HepG2 (cell line): ENCODE measurements at regions not wholly inside any gene's neighbourhood (a gene's known extent, or its start where the extent isn't known, plus 50 kb on each side); places are given as distances from the start of the nearest gene placed in this dataset.
"Not testable (repeated sequence)": the region's sequence is repeated elsewhere in the genome, so short reads cannot be mapped to it uniquely, and the experiment has no call there.

ENCODE experiments used
- ATAC-seq: fragments of 200-7000 bp; cut with Tn5 transposase; 3 replicates; pipeline ENCODE4 v1.9.1; 2020; ENCODE audit warnings: mild to moderate bottlenecking, moderate library complexity
- BruUV-seq: library from RNA; stranded (reverse); fragments of 400-500 nt; replicated peaks from 2 replicates; lab custom pipeline; 2021; lab: Mats Ljungman, UMichigan
- CTCF ChIA-PET: fragments of 300-600 bp; formaldehyde crosslinking; extraction: SDS; loops from one replicate; lab custom pipeline; 2021; ENCODE audit warnings: low total read pairs, inconsistent platforms, low intra/inter-chr PET ratio; lab: Yijun Ruan, JAX
- POLR2A ChIA-PET: fragments of 350-600 bp; sonication (Branson Sonifier 250); formaldehyde crosslinking; loops from one replicate; lab custom pipeline; 2020; ENCODE audit warnings: antibody characterized with exemption, inconsistent platforms; lab: Yijun Ruan, JAX
- DNase-seq: peaks from one replicate; pipeline ENCODE4 v3.0.0-alpha.2; 2015; ENCODE audit warnings: low spot score
- FAIRE-seq: peaks from 3 replicates; lab custom pipeline; 2011; peaks lifted over from hg19 to GRCh38; lab: Jason Lieb, UNC
- H2AFZ ChIP-seq: one replicate; pipeline ENCODE4 v1.6.1; 2011; ENCODE audit warnings: low read length, inconsistent platforms
- H3K27ac ChIP-seq: fragments of 300-600 bp; 3 replicates; pipeline ENCODE4 v1.8.0; 2011; ENCODE audit warnings: mixed run types, mild to moderate bottlenecking, mixed read lengths, low read length, inconsistent platforms; ENCODE audit not compliant: insufficient read depth; ENCODE audit errors: extremely low read length
- H3K27me3 ChIP-seq, 2 experiments: fragments of 200-600 bp in 1 of 2; 2 replicates in 1 of 2; 3 replicates in 1 of 2; pipeline versions ENCODE4 v1.6.0 to v1.8.0; 2011; ENCODE audit warnings: low read length in 2 of 2, mild to moderate bottlenecking in 2 of 2, moderate library complexity in 2 of 2, inconsistent platforms in 1 of 2; ENCODE audit not compliant: insufficient read depth in 2 of 2, control insufficient read depth in 1 of 2
- H3K36me3 ChIP-seq, 2 experiments: fragments of 200-600 bp in 1 of 2; replicated peaks in 1 of 2; 2 replicates in 1 of 2; 3 replicates in 1 of 2; pipeline versions ENCODE4 v1.5.1 to v1.8.0; 2011; ENCODE audit warnings: low read length in 2 of 2, inconsistent platforms in 1 of 2; ENCODE audit not compliant: insufficient read depth in 2 of 2, control insufficient read depth in 1 of 2
- H3K4me1 ChIP-seq: 2 replicates; pipeline ENCODE4 v1.5.1; 2012; ENCODE audit warnings: low read length, inconsistent platforms; ENCODE audit not compliant: insufficient read depth
- H3K4me2 ChIP-seq: 2 replicates; pipeline ENCODE4 v1.6.0; 2011; ENCODE audit warnings: low read depth, low read length, inconsistent platforms
- H3K4me3 ChIP-seq, 3 experiments: fragments of 200-600 bp in 1 of 3; sonication (generic), shearing (Covaris generic) in 1 of 3; replicated peaks in 1 of 3; 2 replicates each; pipeline ENCODE4 v1.5.1; 2011 to 2016; ENCODE audit warnings: low read length in 3 of 3, inconsistent platforms in 2 of 3, low read depth in 2 of 3, mild to moderate bottlenecking in 2 of 3, control low read depth in 1 of 3, mixed read lengths in 1 of 3; ENCODE audit not compliant: insufficient read depth in 1 of 3
- H3K79me2 ChIP-seq: one replicate; pipeline ENCODE4 v1.6.1; 2011; ENCODE audit warnings: low read length, inconsistent platforms; ENCODE audit not compliant: insufficient read depth
- H3K9ac ChIP-seq: 2 replicates; pipeline ENCODE4 v1.6.0; 2011; ENCODE audit warnings: mild to moderate bottlenecking, low read depth, low read length, inconsistent platforms; ENCODE audit not compliant: insufficient read depth
- H3K9me3 ChIP-seq: 2 replicates; pipeline ENCODE4 v1.5.1; 2012; ENCODE audit warnings: mild to moderate bottlenecking, low read length
- H4K20me1 ChIP-seq: 2 replicates; pipeline ENCODE4 v1.6.0; 2011; ENCODE audit warnings: inconsistent platforms, mild to moderate bottlenecking, low read length, moderate library complexity; ENCODE audit not compliant: insufficient read depth
- ATF3 ChIP-seq: sonication (generic); formaldehyde crosslinking; IDR thresholded peaks from 2 replicates; pipeline ENCODE4 v1.4.0; 2020; ENCODE audit warnings: missing genetic modification reagents
- CREBL2 ChIP-seq: sonication (generic); formaldehyde crosslinking; IDR thresholded peaks from 2 replicates; pipeline ENCODE4 v1.8.1; 2023; ENCODE audit warnings: missing genetic modification reagents, mild to moderate bottlenecking, borderline replicate concordance
- EED ChIP-seq: sonication (generic); formaldehyde crosslinking; IDR thresholded peaks from 2 replicates; pipeline ENCODE4 v1.5.0; 2020; ENCODE audit warnings: mild to moderate bottlenecking, missing genetic modification reagents
- EHMT2 ChIP-seq: fragments of 200-600 bp; sonication (generic); IDR thresholded peaks from 2 replicates; pipeline ENCODE4 v1.7.0; 2017; ENCODE audit warnings: antibody characterized with exemption, low read depth, low read length, borderline replicate concordance
- KDM5A ChIP-seq: fragments of 200-600 bp; sonication (generic); IDR thresholded peaks from 2 replicates; pipeline ENCODE4 v1.7.0; 2018; ENCODE audit warnings: antibody characterized with exemption, mild to moderate bottlenecking, low read length, borderline replicate concordance
- MBNL3 ChIP-seq: fragments of 250-450 bp; sonication (Bioruptor Pico); conservative IDR thresholded peaks from 2 replicates; pipeline ENCODE4 v1.8.0; 2022; ENCODE audit warnings: mild to moderate bottlenecking, inconsistent platforms
- MED1 ChIP-seq: sonication (generic); formaldehyde crosslinking; IDR thresholded peaks from 2 replicates; pipeline ENCODE4 v1.4.0; 2020; ENCODE audit warnings: missing genetic modification reagents
- MYPOP ChIP-seq: sonication (generic); formaldehyde crosslinking; IDR thresholded peaks from 2 replicates; pipeline ENCODE4 v1.8.1; 2023; ENCODE audit warnings: mild to moderate bottlenecking, moderate library complexity, missing genetic modification reagents
- PTBP1 ChIP-seq: fragments of 200-400 bp; formaldehyde crosslinking; IDR thresholded peaks from 2 replicates; pipeline ENCODE4 v1.6.1; 2018; ENCODE audit warnings: low read length, low read depth; ENCODE audit not compliant: poor library complexity, severe bottlenecking
- SIN3A ChIP-seq: IDR thresholded peaks from 2 replicates; pipeline ENCODE4 v1.6.1; 2011; ENCODE audit warnings: low read depth, mild to moderate bottlenecking, control low read depth, low read length, borderline replicate concordance
- THAP11 ChIP-seq: IDR thresholded peaks from 2 replicates; pipeline ENCODE4 v1.6.1; 2016; ENCODE audit warnings: missing biosample characterization, missing genetic modification reagents
- ZBTB7B ChIP-seq: sonication (generic); formaldehyde crosslinking; IDR thresholded peaks from 2 replicates; pipeline ENCODE4 v1.4.0; 2020; ENCODE audit warnings: missing genetic modification reagents
- ZIK1 ChIP-seq: sonication (generic); formaldehyde crosslinking; IDR thresholded peaks from 2 replicates; pipeline ENCODE4 v1.5.0; 2020; ENCODE audit warnings: mild to moderate bottlenecking, low read depth, missing genetic modification reagents, borderline replicate concordance
- ZNF138 ChIP-seq: sonication (generic); formaldehyde crosslinking; IDR thresholded peaks from 2 replicates; pipeline ENCODE4 v1.5.0; 2020; ENCODE audit warnings: mild to moderate bottlenecking, low read depth, missing genetic modification reagents
- ZNF510 ChIP-seq: sonication (generic); formaldehyde crosslinking; IDR thresholded peaks from 2 replicates; pipeline ENCODE4 v1.4.0; 2020; ENCODE audit warnings: low read depth, mild to moderate bottlenecking, missing genetic modification reagents
- ZNF616 ChIP-seq: sonication (generic); formaldehyde crosslinking; IDR thresholded peaks from 2 replicates; pipeline ENCODE4 v1.5.0; 2020; ENCODE audit warnings: low read depth, mild to moderate bottlenecking, missing genetic modification reagents
- WGBS: methylation state at CpG from one replicate; pipeline ENCODE4 v1.1.6; 2017; ENCODE audit warnings: low lambda C conversion rate; 5-methylcytosine and 5-hydroxymethylcytosine counted together
- in situ Hi-C: cut with HindIII; loops from 2 replicates; pipeline ENCODE4 v1.10.0; 2017; ENCODE audit warnings: low pct_unique_long_range_greater_than_20kb; ENCODE audit not compliant: extremely low pct_ligation_motif_present
- intact Hi-C: fragments of 100-400 bp; cut with micrococcal nuclease; formaldehyde crosslinking; loops from one replicate; pipeline ENCODE4 v1.10.0; 2022; ENCODE audit not compliant: unreplicated experiment
- TF ChIP-seq, protein P1 (sequence below): sonication (generic); formaldehyde crosslinking; IDR thresholded peaks from 2 replicates; pipeline ENCODE4 v1.4.0; 2020; ENCODE audit warnings: missing genetic modification reagents, borderline replicate concordance

- intact Hi-C loops (no loop called here), in situ Hi-C loops (no loop called here)
- CTCF ChIA-PET = no interaction called here
- TF ChIP-seq MED1 (no peak), ZIK1 (CRISPR knock-in tag) (no peak), MYPOP (no peak), THAP11 (no peak), EED (CRISPR knock-in tag) (no peak), SIN3A (no peak), MBNL3 (no peak), ZNF138 (CRISPR knock-in tag) (no peak), ATF3 (CRISPR knock-in tag) (no peak), ZNF616 (CRISPR knock-in tag) (no peak), KDM5A (no peak), ZNF510 (CRISPR knock-in tag) (no peak), CREBL2 (no peak), PTBP1 (no peak), ZBTB7B (CRISPR knock-in tag) (no peak), EHMT2 (no peak)
- TF ChIP-seq, protein P1, sequence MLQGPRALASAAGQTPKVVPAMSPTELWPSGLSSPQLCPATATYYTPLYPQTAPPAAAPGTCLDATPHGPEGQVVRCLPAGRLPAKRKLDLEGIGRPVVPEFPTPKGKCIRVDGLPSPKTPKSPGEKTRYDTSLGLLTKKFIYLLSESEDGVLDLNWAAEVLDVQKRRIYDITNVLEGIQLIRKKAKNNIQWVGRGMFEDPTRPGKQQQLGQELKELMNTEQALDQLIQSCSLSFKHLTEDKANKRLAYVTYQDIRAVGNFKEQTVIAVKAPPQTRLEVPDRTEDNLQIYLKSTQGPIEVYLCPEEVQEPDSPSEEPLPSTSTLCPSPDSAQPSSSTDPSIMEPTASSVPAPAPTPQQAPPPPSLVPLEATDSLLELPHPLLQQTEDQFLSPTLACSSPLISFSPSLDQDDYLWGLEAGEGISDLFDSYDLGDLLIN (CRISPR knock-in tag) = no peak
- H3K27me3 ChIP-seq = no peaks in the 10 kb centered on the region
- WGBS = 8% methylated on average over 2 of the region's 2 CpGs
- no peak for FAIRE-seq
- no peak overlapping the region for H3K9ac ChIP-seq
- no peaks in the 10 kb centered on the region for H4K20me1 ChIP-seq
- no peak overlapping the region for H3K27ac ChIP-seq
- no peak for DNase-seq
- H3K4me1 ChIP-seq = no peaks in the 10 kb centered on the region
- no peaks in the 10 kb centered on the region for H3K36me3 ChIP-seq
- no peaks in the 10 kb centered on the region for H3K9me3 ChIP-seq
- no peak overlapping the region for H2AFZ ChIP-seq
- no peaks in the 10 kb centered on the region for H3K79me2 ChIP-seq
- ATAC-seq = no peak
- POLR2A ChIA-PET = no interaction called here
- no TSS peak for BruUV-seq
- no peak overlapping the region for H3K4me2 ChIP-seq
- H3K4me3 ChIP-seq = no peak overlapping the region
Observed at GRCh38 chr4:104272966-104273365, 221.7 kb downstream of the CXXC4 start.

DNA sequence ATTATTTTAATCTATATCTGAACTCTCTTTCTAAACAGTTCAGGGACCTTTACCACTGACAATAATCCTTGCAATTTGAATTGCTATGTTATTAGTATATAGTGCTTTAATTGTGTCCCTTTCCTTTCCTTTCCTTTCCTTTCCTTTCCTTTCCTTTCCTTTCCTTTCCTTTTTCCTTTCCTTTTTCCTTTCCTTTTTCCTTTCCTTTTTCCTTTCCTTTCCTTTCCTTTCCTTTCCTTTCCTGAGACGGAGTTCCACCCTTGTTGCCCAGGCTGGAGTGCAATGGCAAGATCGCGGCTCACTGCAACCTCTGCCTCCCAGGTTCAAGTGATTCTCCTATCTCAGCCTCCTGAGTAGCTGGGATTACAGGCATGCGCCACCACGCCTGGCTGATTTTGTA lies 225.1 kb downstream of the CXXC4 start:
- intact Hi-C loops, H3K9me3 ChIP-seq, H4K20me1 ChIP-seq, H3K9ac ChIP-seq, H3K36me3 ChIP-seq, ATAC-seq, FAIRE-seq, BruUV-seq, H3K4me2 ChIP-seq, DNase-seq, POLR2A ChIA-PET, H3K4me3 ChIP-seq, H3K4me1 ChIP-seq, CTCF ChIA-PET, in situ Hi-C loops, H3K27me3 ChIP-seq, H3K79me2 ChIP-seq, H3K27ac ChIP-seq, H2AFZ ChIP-seq: not testable (repeated sequence)
- WGBS = 58% methylated on average over 5 of the region's 5 CpGs
